ENCODE measurements at regions not wholly inside any gene's neighbourhood (a gene's known extent, or its start where the extent isn't known, plus 50 kb on each side); places are given as distances from the start of the nearest gene placed in this dataset.

- TF ChIP-seq POLR2A (IDR thresholded peaks at IDR 0.05) (no peak), CTCF (IDR thresholded peaks at IDR 0.05) (no peak)
Measured at GRCh38 chr19:57050863-57051262, 68.9 kb upstream of the USP29 start.

Data from body of pancreas (tissue), 4 donors.